Endodermal cell (in vitro differentiated cells): ENCODE measurements at regions not wholly inside any gene's neighbourhood (a gene's known extent, or its start where the extent isn't known, plus 50 kb on each side); places are given as distances from the start of the nearest gene placed in this dataset.

Source experiments
- DNase-seq: peaks from one replicate; pipeline ENCODE4 v3.0.0-alpha.2; 2017
- H3K27ac ChIP-seq: 2 replicates; pipeline ENCODE4 v1.5.1; 2013; ENCODE audit warnings: mild to moderate bottlenecking, low read depth, low read length, moderate library complexity
- H3K27me3 ChIP-seq: 2 replicates; pipeline ENCODE4 v1.6.1; 2013; ENCODE audit warnings: mild to moderate bottlenecking, low read length, moderate library complexity; ENCODE audit not compliant: insufficient read depth, control insufficient read depth, poor library complexity, severe bottlenecking
- H3K36me3 ChIP-seq: 2 replicates; pipeline ENCODE4 v1.7.0; 2013; ENCODE audit warnings: mild to moderate bottlenecking, low read length, moderate library complexity; ENCODE audit not compliant: control insufficient read depth, insufficient read depth
- H3K4me1 ChIP-seq: one replicate; pipeline ENCODE4 v1.7.0; 2013; ENCODE audit warnings: low read length; ENCODE audit not compliant: control insufficient read depth, insufficient read depth
- H3K4me3 ChIP-seq: 2 replicates; pipeline ENCODE4 v1.5.1; 2013; ENCODE audit warnings: mild to moderate bottlenecking, low read length, moderate library complexity
- H3K9ac ChIP-seq: 2 replicates; pipeline ENCODE4 v1.6.1; 2013; ENCODE audit warnings: mild to moderate bottlenecking, low read length, moderate library complexity; ENCODE audit not compliant: poor library complexity, severe bottlenecking; ENCODE audit errors: extremely low read depth
- H3K9me3 ChIP-seq: 2 replicates; pipeline ENCODE4 v1.6.1; 2013; ENCODE audit warnings: mild to moderate bottlenecking, low read length, moderate library complexity; ENCODE audit not compliant: control insufficient read depth
- H3K27ac Mint-ChIP-seq: 2 replicates; pipeline ENCODE4 v1.8.0; 2020; ENCODE audit warnings: mixed read lengths
- H3K27me3 Mint-ChIP-seq: 2 replicates; pipeline ENCODE4 v1.8.0; 2021; ENCODE audit warnings: mild to moderate bottlenecking, mixed read lengths; ENCODE audit not compliant: insufficient read depth
- H3K36me3 Mint-ChIP-seq: 2 replicates; pipeline ENCODE4 v1.8.0; 2020; ENCODE audit warnings: low read depth, mixed read lengths
- H3K4me1 Mint-ChIP-seq: 2 replicates; pipeline ENCODE4 v1.8.0; 2020; ENCODE audit warnings: mixed read lengths
- H3K4me3 Mint-ChIP-seq: 2 replicates; pipeline ENCODE4 v1.8.0; 2020; ENCODE audit warnings: mild to moderate bottlenecking, moderate library complexity, mixed read lengths
- H3K9me3 Mint-ChIP-seq: 2 replicates; pipeline ENCODE4 v1.8.0; 2020; ENCODE audit warnings: mild to moderate bottlenecking, mixed read lengths
- CTCF ChIP-seq: fragments of 200-600 bp; sonication (generic); conservative IDR thresholded peaks from 2 replicates; pipeline ENCODE4 v1.5.0; 2021; ENCODE audit warnings: antibody characterized with exemption, mild to moderate bottlenecking
- WGBS, 2 experiments: methylation state at CpG; one replicate each; pipeline versions ENCODE4 v1.1.5 to v1.1.7; 2013; ENCODE audit warnings: missing lambda C conversion rate in 2 of 2, mixed read lengths in 1 of 2; ENCODE audit not compliant: insufficient coverage in 1 of 2, insufficient read length in 1 of 2; 5-methylcytosine and 5-hydroxymethylcytosine counted together

GRCh38 chr12:98182821-98183220 is 332.6 kb upstream of the TMPO start:
- Mint-ChIP-seq H3K36me3 (no peaks in the 10 kb centered on the region), H3K9me3 (no peaks in the 10 kb centered on the region), H3K4me3 (no peak overlapping the region), H3K27ac (no peak overlapping the region), H3K4me1 (peaks cover 15% of the 10 kb centered on the region), H3K27me3 (no peaks in the 10 kb centered on the region)
- Histone ChIP-seq H3K4me1 (peaks cover 12% of the 10 kb centered on the region), H3K27ac (no peak overlapping the region), H3K27me3 (no peaks in the 10 kb centered on the region), H3K4me3 (no peak overlapping the region), H3K9ac (no peak overlapping the region), H3K9me3 (no peaks in the 10 kb centered on the region), H3K36me3 (no peaks in the 10 kb centered on the region)
- no peak for DNase-seq
- 63 to 75% methylated on average over 2 of the region's 2 CpGs for WGBS, 2 experiments
- no peak for TF ChIP-seq CTCF

GRCh38 chr12:98185606-98186005 is 329.8 kb upstream of the TMPO start:
- Histone ChIP-seq H3K27me3 (no peaks in the 10 kb centered on the region), H3K9ac (no peak overlapping the region), H3K36me3 (no peaks in the 10 kb centered on the region), H3K9me3 (no peaks in the 10 kb centered on the region), H3K27ac (no peak overlapping the region), H3K4me1 (peaks cover 12% of the 10 kb centered on the region), H3K4me3 (no peak overlapping the region)
- Mint-ChIP-seq H3K36me3 (no peaks in the 10 kb centered on the region), H3K4me1 (peaks cover 18% of the 10 kb centered on the region), H3K27ac (no peak overlapping the region), H3K27me3 (no peaks in the 10 kb centered on the region), H3K4me3 (no peak overlapping the region), H3K9me3 (peaks cover 1% of the 10 kb centered on the region)
- no peak for DNase-seq
- WGBS, 2 experiments = 87 to 97% methylated on average over 3 of the region's 3 CpGs
- TF ChIP-seq CTCF = no peak

GRCh38 chr12:98188650-98189077 is 326.7 kb upstream of the TMPO start:
- no peak overlapping the region for H3K27ac Mint-ChIP-seq
- 91 to 96% methylated on average over 4 to 5 of the region's 5 CpGs for WGBS, 2 experiments
- H3K27me3 ChIP-seq = no peaks in the 10 kb centered on the region
- H3K4me1 Mint-ChIP-seq = peaks cover 34% of the 10 kb centered on the region
- H3K9me3 Mint-ChIP-seq = peaks cover 1% of the 10 kb centered on the region
- no peak overlapping the region for H3K4me3 ChIP-seq
- peaks cover 15% of the 10 kb centered on the region for H3K4me1 ChIP-seq
- no peak for TF ChIP-seq CTCF
- no peaks in the 10 kb centered on the region for H3K36me3 ChIP-seq
- H3K27me3 Mint-ChIP-seq = no peaks in the 10 kb centered on the region
- H3K4me3 Mint-ChIP-seq = no peak overlapping the region
- H3K36me3 Mint-ChIP-seq = no peaks in the 10 kb centered on the region
- H3K27ac ChIP-seq = no peak overlapping the region
- DNase-seq = no peak
- H3K9ac ChIP-seq = no peak overlapping the region
- no peaks in the 10 kb centered on the region for H3K9me3 ChIP-seq
